Hepatocyte (in vitro differentiated cells): ENCODE measurements at regions not wholly inside any gene's neighbourhood (a gene's known extent, or its start where the extent isn't known, plus 50 kb on each side); places are given as distances from the start of the nearest gene placed in this dataset.

Source experiments
- DNase-seq: peaks from one replicate; pipeline ENCODE4 v3.0.0-alpha.2; 2016; ENCODE audit warnings: low spot score
- H2AFZ ChIP-seq: fragments of 200-600 bp; sonication (generic); 2 replicates; pipeline ENCODE4 v1.6.0; 2016; ENCODE audit warnings: antibody characterized with exemption, mild to moderate bottlenecking
- H3K27ac ChIP-seq: fragments of 200-600 bp; sonication (generic); 2 replicates; pipeline ENCODE4 v1.5.1; 2016; ENCODE audit warnings: mild to moderate bottlenecking
- H3K27me3 ChIP-seq: fragments of 200-600 bp; sonication (generic); 2 replicates; pipeline ENCODE4 v1.6.1; 2016
- H3K36me3 ChIP-seq: fragments of 200-600 bp; sonication (generic); replicated peaks from 2 replicates; pipeline ENCODE4 v1.5.1; 2016; ENCODE audit warnings: low read depth; ENCODE audit not compliant: insufficient read depth
- H3K4me1 ChIP-seq: fragments of 200-600 bp; sonication (generic); 2 replicates; pipeline ENCODE4 v1.5.1; 2016; ENCODE audit warnings: mild to moderate bottlenecking, moderate library complexity; ENCODE audit not compliant: insufficient read depth
- H3K4me2 ChIP-seq: fragments of 200-600 bp; sonication (generic); 2 replicates; pipeline ENCODE4 v1.6.0; 2016
- H3K4me3 ChIP-seq: fragments of 200-600 bp; sonication (generic); 2 replicates; pipeline ENCODE4 v1.5.1; 2016; ENCODE audit warnings: mild to moderate bottlenecking
- H3K79me2 ChIP-seq: fragments of 200-600 bp; sonication (generic); 2 replicates; pipeline ENCODE4 v1.6.0; 2017; ENCODE audit warnings: mild to moderate bottlenecking
- H3K9me2 ChIP-seq: fragments of 200-600 bp; sonication (generic); replicated peaks from 2 replicates; pipeline ENCODE4 v1.6.0; 2017; ENCODE audit warnings: mild to moderate bottlenecking; ENCODE audit not compliant: insufficient read depth
- H3K9me3 ChIP-seq: fragments of 200-600 bp; sonication (generic); 2 replicates; pipeline ENCODE4 v1.5.1; 2016; ENCODE audit warnings: low read depth, mild to moderate bottlenecking
- H4K20me1 ChIP-seq: fragments of 200-600 bp; sonication (generic); 2 replicates; pipeline ENCODE4 v1.6.0; 2016; ENCODE audit warnings: mild to moderate bottlenecking; ENCODE audit not compliant: insufficient read depth, poor library complexity, severe bottlenecking
- CTCF ChIP-seq: fragments of 200-600 bp; sonication (generic); IDR thresholded peaks from 2 replicates; pipeline ENCODE4 v1.5.1; 2016; ENCODE audit warnings: antibody characterized with exemption, mild to moderate bottlenecking; ENCODE audit not compliant: poor library complexity
- EZH2 ChIP-seq: fragments of 200-600 bp; sonication (generic); IDR thresholded peaks from 2 replicates; pipeline ENCODE4 v1.6.1; 2016; ENCODE audit warnings: antibody characterized with exemption, mild to moderate bottlenecking, borderline replicate concordance
- EZH2phosphoT487 ChIP-seq: fragments of 200-600 bp; sonication (generic); IDR thresholded peaks from one replicate; pipeline ENCODE4 v1.6.1; 2018; ENCODE audit warnings: antibody characterized with exemption, mild to moderate bottlenecking, low read depth, moderate library complexity; ENCODE audit not compliant: unreplicated experiment, severe bottlenecking
- WGBS: methylation state at CpG from one replicate; pipeline ENCODE4 v1.1.6; 2016; ENCODE audit warnings: low lambda C conversion rate; ENCODE audit errors: missing lambda C conversion rate; 5-methylcytosine and 5-hydroxymethylcytosine counted together

GRCh38 chr6:105935416-105935815 is 150.7 kb upstream of the PRDM1 start:
- no peaks in the 10 kb centered on the region for H3K9me2 ChIP-seq
- H3K9me3 ChIP-seq, result no peaks in the 10 kb centered on the region
- H3K36me3 ChIP-seq, result no peaks in the 10 kb centered on the region
- H2AFZ ChIP-seq, result no peak overlapping the region
- H3K79me2 ChIP-seq, result no peaks in the 10 kb centered on the region
- no peak for DNase-seq
- no peak overlapping the region for H3K4me2 ChIP-seq
- no peak for TF ChIP-seq CTCF
- no peak for TF ChIP-seq EZH2phosphoT487
- TF ChIP-seq EZH2, result no peak
- H4K20me1 ChIP-seq, result no peaks in the 10 kb centered on the region
- 86% methylated on average over 4 of the region's 4 CpGs for WGBS
- H3K27me3 ChIP-seq, result no peaks in the 10 kb centered on the region
- no peak overlapping the region for H3K27ac ChIP-seq
- H3K4me3 ChIP-seq, result no peak overlapping the region
- H3K4me1 ChIP-seq, result no peaks in the 10 kb centered on the region

- no peak for TF ChIP-seq EZH2
- TF ChIP-seq EZH2phosphoT487, result no peak
- no peak for TF ChIP-seq CTCF
- no peak for DNase-seq
- no peaks in the 10 kb centered on the region for H3K4me1 ChIP-seq
- no peak overlapping the region for H3K4me3 ChIP-seq
- H3K9me2 ChIP-seq, result no peaks in the 10 kb centered on the region
- H3K9me3 ChIP-seq, result no peaks in the 10 kb centered on the region
- 96% methylated on average over 5 of the region's 5 CpGs for WGBS
- no peaks in the 10 kb centered on the region for H4K20me1 ChIP-seq
- H3K27me3 ChIP-seq, result no peaks in the 10 kb centered on the region
- H3K79me2 ChIP-seq, result no peaks in the 10 kb centered on the region
- H2AFZ ChIP-seq, result no peak overlapping the region
- H3K36me3 ChIP-seq, result no peaks in the 10 kb centered on the region
- no peak overlapping the region for H3K4me2 ChIP-seq
- H3K27ac ChIP-seq, result no peak overlapping the region
Measured at GRCh38 chr6:105934708-105935107, 151.4 kb upstream of the PRDM1 start.

GRCh38 chr6:105932440-105932839 is 153.7 kb upstream of the PRDM1 start:
- H3K4me1 ChIP-seq, result no peaks in the 10 kb centered on the region
- WGBS, result 97% methylated on average over 2 of the region's 2 CpGs
- no peaks in the 10 kb centered on the region for H3K9me3 ChIP-seq
- no peaks in the 10 kb centered on the region for H3K9me2 ChIP-seq
- no peaks in the 10 kb centered on the region for H4K20me1 ChIP-seq
- H3K27me3 ChIP-seq, result no peaks in the 10 kb centered on the region
- TF ChIP-seq EZH2 (no peak), CTCF (no peak), EZH2phosphoT487 (no peak)
- no peak overlapping the region for H3K4me3 ChIP-seq
- no peaks in the 10 kb centered on the region for H3K36me3 ChIP-seq
- no peak for DNase-seq
- no peaks in the 10 kb centered on the region for H3K79me2 ChIP-seq
- H3K4me2 ChIP-seq, result no peak overlapping the region
- H2AFZ ChIP-seq, result no peak overlapping the region
- H3K27ac ChIP-seq, result no peak overlapping the region

- Histone ChIP-seq H3K4me2 (no peak overlapping the region), H3K9me2 (no peaks in the 10 kb centered on the region), H4K20me1 (no peaks in the 10 kb centered on the region), H3K4me3 (no peak overlapping the region), H3K27me3 (no peaks in the 10 kb centered on the region), H3K36me3 (no peaks in the 10 kb centered on the region), H3K4me1 (no peaks in the 10 kb centered on the region), H3K27ac (no peak overlapping the region), H3K9me3 (no peaks in the 10 kb centered on the region), H2AFZ (no peak overlapping the region), H3K79me2 (no peaks in the 10 kb centered on the region)
- DNase-seq, result no peak
- WGBS, result 90% methylated on average over 1 of the region's 1 CpG
- TF ChIP-seq EZH2phosphoT487 (no peak), CTCF (no peak), EZH2 (no peak)
Measured at GRCh38 chr6:105929626-105930025, 156.5 kb upstream of the PRDM1 start.
